HCT116 (cell line): ENCODE measurements at regions not wholly inside any gene's neighbourhood (a gene's known extent, or its start where the extent isn't known, plus 50 kb on each side); places are given as distances from the start of the nearest gene placed in this dataset.

ENCODE experiments used
- ATAC-seq: fragments of 200-7000 bp; cut with Tn5 transposase; 2 replicates; pipeline ENCODE4 v1.9.1; 2020; ENCODE audit warnings: mild to moderate bottlenecking, moderate library complexity
- BruUV-seq: library from RNA; stranded (reverse); fragments of 400-500 nt; replicated peaks from 2 replicates; lab custom pipeline; 2021; lab: Mats Ljungman, UMichigan
- CTCF ChIA-PET: fragments of 300-600 bp; sonication (Branson Sonifier 250); formaldehyde crosslinking; loops from one replicate; lab custom pipeline; 2021; ENCODE audit warnings: antibody characterized with exemption; lab: Charles Lee
- POLR2A ChIA-PET: fragments of 300-600, 350-600 bp; sonication (Branson Sonifier 250); formaldehyde crosslinking; loops from one replicate; lab custom pipeline; 2021; ENCODE audit warnings: antibody characterized with exemption; lab: Charles Lee
- RAD21 ChIA-PET, 2 experiments: fragments of 300-600 bp; sonication (Branson Sonifier 250); formaldehyde crosslinking; loops; one replicate each; lab custom pipeline; 2023; ENCODE audit warnings: low total read pairs in 2 of 2; ENCODE audit not compliant: uncharacterized antibody in 2 of 2, unreplicated experiment in 2 of 2, low non-redundant PET in 1 of 2; lab: Charles Lee
- DNase-seq: peaks from one replicate; pipeline ENCODE4 v3.0.0-alpha.2; 2010; ENCODE audit warnings: low read depth, low spot score
- H2AFZ ChIP-seq: fragments of 200-600 bp; shearing (Covaris generic), sonication (generic); 2 replicates; pipeline ENCODE4 v1.6.1; 2017; ENCODE audit warnings: low read depth, mixed run types, mixed read lengths, antibody characterized with exemption, low read length; ENCODE audit not compliant: poor library complexity, severe bottlenecking
- H3K27ac ChIP-seq: 2 replicates; pipeline ENCODE4 v1.5.1; 2012; ENCODE audit warnings: low read depth, low read length
- H3K27me3 ChIP-seq: fragments of 200-600 bp; sonication (generic); 2 replicates; pipeline ENCODE4 v1.6.1; 2016; ENCODE audit warnings: mixed run types, low read length, mixed read lengths; ENCODE audit not compliant: insufficient read depth
- H3K36me3 ChIP-seq, 2 experiments: fragments of 200-500 bp in 1 of 2; fragments of 200-600 bp in 1 of 2; sonication (Bioruptor generic) in 1 of 2; sonication (generic) in 1 of 2; 2 replicates each; pipeline versions ENCODE4 v1.5.1 to v1.6.1; 2014 to 2016; ENCODE audit warnings: low read length in 2 of 2, inconsistent platforms in 1 of 2, mixed read lengths in 1 of 2, mixed run types in 1 of 2; ENCODE audit not compliant: insufficient read depth in 2 of 2, control insufficient read depth in 1 of 2
- H3K4me1 ChIP-seq, 2 experiments: fragments of 200-600 bp in 1 of 2; sonication (generic) in 1 of 2; 2 replicates each; pipeline versions ENCODE4 v1.5.1 to v1.6.1; 2012 to 2017; ENCODE audit warnings: low read length in 2 of 2, inconsistent platforms in 1 of 2, mild to moderate bottlenecking in 1 of 2, mixed read lengths in 1 of 2, mixed run types in 1 of 2, moderate library complexity in 1 of 2; ENCODE audit not compliant: insufficient read depth in 2 of 2, control insufficient read depth in 1 of 2
- H3K4me2 ChIP-seq: fragments of 200-600 bp; sonication (generic); 2 replicates; pipeline ENCODE4 v1.6.1; 2017; ENCODE audit warnings: mixed run types, low read length, mixed read lengths
- H3K4me3 ChIP-seq, 2 experiments: fragments of 200-600 bp in 1 of 2; sonication (generic) in 1 of 2; replicated peaks in 1 of 2; 2 replicates each; pipeline ENCODE4 v1.5.1; 2011 to 2016; ENCODE audit warnings: low read length in 2 of 2, control low read depth in 1 of 2, low read depth in 1 of 2, mild to moderate bottlenecking in 1 of 2, mixed read lengths in 1 of 2, mixed run types in 1 of 2
- H3K79me2 ChIP-seq: fragments of 200-600 bp; sonication (generic); 2 replicates; pipeline ENCODE4 v1.6.1; 2017; ENCODE audit warnings: mild to moderate bottlenecking, mixed run types, low read length, moderate library complexity, mixed read lengths; ENCODE audit not compliant: insufficient read depth
- H3K9ac ChIP-seq: fragments of 200-600 bp; sonication (generic); 2 replicates; pipeline ENCODE4 v1.6.1; 2016; ENCODE audit warnings: low read length, mixed read lengths
- H3K9me2 ChIP-seq: fragments of 200-600 bp; sonication (generic), shearing (Covaris generic); 2 replicates; pipeline ENCODE4 v1.6.1; 2017; ENCODE audit warnings: mixed run types, mild to moderate bottlenecking, moderate library complexity; ENCODE audit not compliant: insufficient read depth
- H3K9me3 ChIP-seq, 2 experiments: fragments of 200-500 bp in 1 of 2; fragments of 200-600 bp in 1 of 2; sonication (Bioruptor generic) in 1 of 2; sonication (generic) in 1 of 2; 2 replicates each; pipeline ENCODE4 v1.6.1; 2014 to 2017; ENCODE audit warnings: low read length in 2 of 2, mixed read lengths in 2 of 2, inconsistent platforms in 1 of 2, low read depth in 1 of 2, mild to moderate bottlenecking in 1 of 2, mixed run types in 1 of 2, moderate library complexity in 1 of 2; ENCODE audit not compliant: control insufficient read depth in 1 of 2, insufficient read depth in 1 of 2
- H4K20me1 ChIP-seq: fragments of 200-600 bp; sonication (generic), shearing (Covaris generic); 2 replicates; pipeline ENCODE4 v1.6.1; 2017; ENCODE audit warnings: mixed run types, mild to moderate bottlenecking, moderate library complexity; ENCODE audit not compliant: insufficient read depth
- ELF1 ChIP-seq: IDR thresholded peaks from 2 replicates; pipeline ENCODE4 v1.6.1; 2012; ENCODE audit warnings: low read depth, borderline replicate concordance
- EZH2 ChIP-seq: fragments of 200-600 bp; sonication (generic); IDR thresholded peaks from 2 replicates; pipeline ENCODE4 v1.6.1; 2017; ENCODE audit warnings: antibody characterized with exemption, mixed run types
- EZH2phosphoT487 ChIP-seq: fragments of 200-600 bp; IDR thresholded peaks from 2 replicates; pipeline ENCODE4 v1.6.1; 2018; ENCODE audit warnings: antibody characterized with exemption, borderline replicate concordance
- JUND ChIP-seq: IDR thresholded peaks from 2 replicates; pipeline ENCODE4 v1.6.1; 2012
- POLR2A ChIP-seq: IDR thresholded peaks from 2 replicates; pipeline ENCODE4 v1.7.0; 2011; ENCODE audit warnings: borderline replicate concordance; ENCODE audit not compliant: insufficient read depth, insufficient read length; ENCODE audit errors: extremely low read depth
- SIN3A ChIP-seq: IDR thresholded peaks from 2 replicates; pipeline ENCODE4 v1.6.1; 2012; ENCODE audit warnings: low read depth
- SP1 ChIP-seq: IDR thresholded peaks from 2 replicates; pipeline ENCODE4 v1.6.1; 2012; ENCODE audit warnings: low read depth
- TCF7L2 ChIP-seq: IDR thresholded peaks from 2 replicates; pipeline ENCODE4 v1.7.0; 2011; ENCODE audit warnings: borderline replicate concordance, inconsistent platforms; ENCODE audit not compliant: insufficient read depth, insufficient read length; ENCODE audit errors: extremely low read depth
- ZFX ChIP-seq: fragments of 450-650 bp; IDR thresholded peaks from 2 replicates; pipeline ENCODE4 v1.6.1; 2017
- intact Hi-C: fragments of 100-400 bp; cut with micrococcal nuclease; formaldehyde crosslinking; loops from 2 replicates; pipeline ENCODE4 v1.10.0; 2022
- TF ChIP-seq, protein P1 (sequence below): IDR thresholded peaks from 2 replicates; pipeline ENCODE4 v1.6.1; 2012; ENCODE audit warnings: low read depth
- TF ChIP-seq, protein P2 (sequence below): IDR thresholded peaks from 2 replicates; pipeline ENCODE4 v1.6.1; 2012

DNA sequence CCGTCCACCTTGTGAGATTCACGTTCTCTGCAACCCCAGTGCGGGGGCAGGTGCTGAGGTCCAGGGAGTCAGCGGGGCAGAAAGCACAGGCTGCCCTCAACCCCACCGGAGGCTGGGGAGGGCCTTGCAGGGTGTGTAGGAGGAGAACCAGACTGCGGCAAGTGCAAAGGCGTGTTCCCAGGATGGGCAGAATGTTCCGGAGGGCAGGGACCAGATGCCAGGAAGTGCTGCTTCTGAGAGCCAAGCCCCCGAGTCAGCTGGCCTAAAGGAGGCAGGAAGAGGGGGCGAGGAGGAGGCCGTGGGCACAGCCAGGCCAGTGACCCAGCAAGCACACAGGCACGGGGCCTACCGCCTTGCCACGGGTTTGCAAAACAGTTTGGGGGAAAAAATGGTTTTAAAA is 193.8 kb upstream of the AJAP1 start:
- Histone ChIP-seq H3K36me3 (no peaks in the 10 kb centered on the region), H3K9me3 (peaks cover 0 to 4% of the 10 kb centered on the region in 2 experiments; a peak in 1 of 4 replicates), H3K4me1 (no peaks in the 10 kb centered on the region), H3K9ac (no peak overlapping the region), H3K4me3 (no peak overlapping the region), H3K4me2 (no peak overlapping the region), H3K79me2 (no peaks in the 10 kb centered on the region), H3K27me3 (no peaks in the 10 kb centered on the region), H2AFZ (no peak overlapping the region), H4K20me1 (no peaks in the 10 kb centered on the region), H3K27ac (no peak overlapping the region), H3K9me2 (no peaks in the 10 kb centered on the region)
- DNase-seq = no peak
- ChIA-PET RAD21 (no interaction called here), POLR2A (no interaction called here), CTCF (no interaction called here)
- no peak for TF ChIP-seq POLR2A
- TF ChIP-seq SIN3A = no peak
- TF ChIP-seq, protein P1, sequence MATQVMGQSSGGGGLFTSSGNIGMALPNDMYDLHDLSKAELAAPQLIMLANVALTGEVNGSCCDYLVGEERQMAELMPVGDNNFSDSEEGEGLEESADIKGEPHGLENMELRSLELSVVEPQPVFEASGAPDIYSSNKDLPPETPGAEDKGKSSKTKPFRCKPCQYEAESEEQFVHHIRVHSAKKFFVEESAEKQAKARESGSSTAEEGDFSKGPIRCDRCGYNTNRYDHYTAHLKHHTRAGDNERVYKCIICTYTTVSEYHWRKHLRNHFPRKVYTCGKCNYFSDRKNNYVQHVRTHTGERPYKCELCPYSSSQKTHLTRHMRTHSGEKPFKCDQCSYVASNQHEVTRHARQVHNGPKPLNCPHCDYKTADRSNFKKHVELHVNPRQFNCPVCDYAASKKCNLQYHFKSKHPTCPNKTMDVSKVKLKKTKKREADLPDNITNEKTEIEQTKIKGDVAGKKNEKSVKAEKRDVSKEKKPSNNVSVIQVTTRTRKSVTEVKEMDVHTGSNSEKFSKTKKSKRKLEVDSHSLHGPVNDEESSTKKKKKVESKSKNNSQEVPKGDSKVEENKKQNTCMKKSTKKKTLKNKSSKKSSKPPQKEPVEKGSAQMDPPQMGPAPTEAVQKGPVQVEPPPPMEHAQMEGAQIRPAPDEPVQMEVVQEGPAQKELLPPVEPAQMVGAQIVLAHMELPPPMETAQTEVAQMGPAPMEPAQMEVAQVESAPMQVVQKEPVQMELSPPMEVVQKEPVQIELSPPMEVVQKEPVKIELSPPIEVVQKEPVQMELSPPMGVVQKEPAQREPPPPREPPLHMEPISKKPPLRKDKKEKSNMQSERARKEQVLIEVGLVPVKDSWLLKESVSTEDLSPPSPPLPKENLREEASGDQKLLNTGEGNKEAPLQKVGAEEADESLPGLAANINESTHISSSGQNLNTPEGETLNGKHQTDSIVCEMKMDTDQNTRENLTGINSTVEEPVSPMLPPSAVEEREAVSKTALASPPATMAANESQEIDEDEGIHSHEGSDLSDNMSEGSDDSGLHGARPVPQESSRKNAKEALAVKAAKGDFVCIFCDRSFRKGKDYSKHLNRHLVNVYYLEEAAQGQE = no peak
- TF ChIP-seq SP1 = no peak
- TF ChIP-seq ELF1 = no peak
- TF ChIP-seq, protein P2, sequence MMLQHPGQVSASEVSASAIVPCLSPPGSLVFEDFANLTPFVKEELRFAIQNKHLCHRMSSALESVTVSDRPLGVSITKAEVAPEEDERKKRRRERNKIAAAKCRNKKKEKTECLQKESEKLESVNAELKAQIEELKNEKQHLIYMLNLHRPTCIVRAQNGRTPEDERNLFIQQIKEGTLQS = no peak
- TF ChIP-seq EZH2phosphoT487 = no peak
- no peak for TF ChIP-seq ZFX
- no peak for TF ChIP-seq TCF7L2
- no peak for TF ChIP-seq JUND
- no peak for TF ChIP-seq EZH2
- intact Hi-C loops = no loop called here
- no peak for ATAC-seq
- BruUV-seq = no TSS peak
